GM13977 (cell line): ENCODE measurements at regions not wholly inside any gene's neighbourhood (a gene's known extent, or its start where the extent isn't known, plus 50 kb on each side); places are given as distances from the start of the nearest gene placed in this dataset.

ENCODE experiments used
- DNase-seq: peaks from one replicate; pipeline ENCODE4 v3.0.0; 2012; ENCODE audit warnings: low spot score
- CTCF ChIP-seq: IDR thresholded peaks from 2 replicates; pipeline ENCODE4 v1.5.1; 2012; ENCODE audit warnings: mild to moderate bottlenecking, control low read depth; ENCODE audit not compliant: insufficient read depth; ENCODE audit errors: extremely low read depth, missing control alignments
- in situ Hi-C: fragments of 300-500 bp; cut with MboI; formaldehyde crosslinking; loops from one replicate; pipeline ENCODE4 v1.12.0; 2022; ENCODE audit warnings: low sequenced_read_pairs, low pct_unique_long_range_greater_than_20kb, mixed read lengths, inconsistent platforms; ENCODE audit not compliant: unreplicated experiment

DNA sequence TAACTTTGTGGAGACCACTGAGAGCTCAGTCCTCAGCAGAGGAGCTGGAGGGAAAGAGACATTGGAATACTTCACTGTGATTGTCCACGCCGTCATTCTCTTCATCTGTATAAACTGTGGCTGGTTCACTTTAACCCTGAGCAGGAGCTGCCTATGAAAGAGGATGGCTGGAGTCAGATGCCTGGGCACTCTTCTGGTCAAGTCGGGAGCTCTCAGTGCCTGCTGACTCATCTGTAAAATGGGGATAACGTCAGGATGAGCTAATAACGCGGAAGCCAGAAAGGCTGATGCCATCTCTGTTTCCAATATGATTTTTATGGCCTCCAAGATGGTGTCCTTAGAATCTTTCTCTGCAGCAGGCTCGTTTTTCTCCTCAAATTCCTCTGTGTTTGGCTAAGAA lies 51.6 kb upstream of the MRPS22 start:
- no peak for DNase-seq
- in situ Hi-C loops = no loop called here
- TF ChIP-seq CTCF = no peak

GRCh38 chr3:139292711-139293664 lies 50.8 kb upstream of the MRPS22 start:
- DNase-seq = no peak
- in situ Hi-C loops = no loop called here

DNA sequence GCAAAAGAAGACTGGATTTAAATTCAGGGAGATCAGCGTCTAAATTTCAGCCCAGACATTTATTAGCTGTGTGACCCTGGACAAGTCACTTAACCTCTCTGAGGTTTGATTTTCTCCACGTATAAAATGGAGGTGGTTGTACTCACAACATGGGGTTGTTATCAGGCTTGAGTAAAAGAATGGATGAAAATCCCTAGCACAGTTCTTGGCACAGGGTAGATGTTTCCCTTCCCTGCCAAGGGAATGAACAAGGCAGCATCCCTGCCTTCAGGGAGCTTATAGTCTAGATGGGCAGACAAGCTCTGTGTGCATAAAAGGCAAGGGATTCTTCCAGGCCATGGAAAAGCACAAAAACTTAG lies 50.2 kb upstream of the MRPS22 start:
- TF ChIP-seq CTCF = no peak
- DNase-seq = no peak
- in situ Hi-C loops = no loop called here

More at GRCh38 chr3:139292711-139293664, 50.8 kb upstream of the MRPS22 start:
- TF ChIP-seq CTCF = no peak
